Kidney (tissue), 13 donors: ENCODE measurements at regions not wholly inside any gene's neighbourhood (a gene's known extent, or its start where the extent isn't known, plus 50 kb on each side); places are given as distances from the start of the nearest gene placed in this dataset.
A peak's percentile ranks its signal among the peaks of the same experiment; 100 is the strongest.
"Not testable (repeated sequence)": the region's sequence is repeated elsewhere in the genome, so short reads cannot be mapped to it uniquely, and the experiment has no call there.

Experiments used
- DNase-seq, 5 donors: peaks; one replicate each; pipeline ENCODE4 v3.0.0-alpha.2; 2013 to 2020
- FAIRE-seq: peaks from 2 replicates; lab custom pipeline; 2012; peaks lifted over from hg19 to GRCh38; lab: Jason Lieb, UNC
- H3K27ac ChIP-seq, 2 donors: one replicate each; pipeline ENCODE4 v1.7.0; 2013; ENCODE audit warnings: low read depth in 2 of 2, low read length in 2 of 2, inconsistent platforms in 1 of 2
- H3K27me3 ChIP-seq: one replicate; pipeline ENCODE4 v1.7.1; 2013; ENCODE audit warnings: low read length, inconsistent platforms; ENCODE audit not compliant: control insufficient read depth, insufficient read depth
- H3K36me3 ChIP-seq, 3 donors: one replicate each; pipeline versions ENCODE4 v1.7.0 to v1.7.1; 2013; ENCODE audit warnings: low read length in 3 of 3, control low read depth in 1 of 3, inconsistent platforms in 1 of 3; ENCODE audit not compliant: insufficient read depth in 3 of 3, control insufficient read depth in 2 of 3
- H3K4me1 ChIP-seq, 3 donors: one replicate each; pipeline versions ENCODE4 v1.7.0 to v1.7.1; 2013; ENCODE audit warnings: low read length in 3 of 3, inconsistent platforms in 1 of 3, low read depth in 1 of 3; ENCODE audit not compliant: control insufficient read depth in 2 of 3, insufficient read depth in 2 of 3
- H3K4me3 ChIP-seq, 3 donors: one replicate each; pipeline versions ENCODE4 v1.7.0 to v1.8.1; 2013; ENCODE audit warnings: low read length in 3 of 3, control low read depth in 1 of 3, inconsistent platforms in 1 of 3
- H3K9ac ChIP-seq, 3 donors: one replicate each; pipeline versions ENCODE4 v1.7.0 to v1.7.1; 2013; ENCODE audit warnings: low read length in 3 of 3, control low read depth in 1 of 3, inconsistent platforms in 1 of 3
- H3K9me3 ChIP-seq, 3 donors: one replicate each; pipeline versions ENCODE4 v1.7.0 to v1.7.1; 2013; ENCODE audit warnings: low read length in 3 of 3, control low read depth in 1 of 3, inconsistent platforms in 1 of 3; ENCODE audit not compliant: control insufficient read depth in 2 of 3, insufficient read depth in 1 of 3
- CTCF ChIP-seq: IDR thresholded peaks from 3 replicates; pipeline ENCODE4 v1.5.1; 2012; ENCODE audit warnings: mild to moderate bottlenecking, moderate library complexity, borderline replicate concordance; ENCODE audit not compliant: insufficient read depth; ENCODE audit errors: extremely low read depth
- intact Hi-C: fragments of 100-400 bp; cut with DNase I; formaldehyde crosslinking; loops from one replicate; pipeline ENCODE4 v1.11.1; 2022
- donor health status: control.
- donor health status: control.
- donor health status: control.
- donor health status: control.
- donor health status: control.
- donor health status: DM: yes; HTN: yes; CAD: no.
- donor health status: Normal renal cell carcinoma (clear cell type).

GRCh38 chr6:168240160-168240559 is 79.4 kb downstream of the DACT2 start:
- TF ChIP-seq CTCF = no peak
- H3K9me3 ChIP-seq = no peaks in the 10 kb centered on the region
- H3K36me3 ChIP-seq = no peaks in the 10 kb centered on the region
- H3K27me3 ChIP-seq = no peaks in the 10 kb centered on the region
- H3K4me3 ChIP-seq = no peak overlapping the region
- H3K4me1 ChIP-seq = peaks cover 0 to 6% (median 4%) of the 10 kb centered on the region in 3 donors
- H3K9ac ChIP-seq = no peak overlapping the region
- FAIRE-seq (no peak), DNase-seq (no peak)
- H3K27ac ChIP-seq = no peak overlapping the region
- intact Hi-C loops = no loop called here

GRCh38 chr6:168239044-168239773 is 80.4 kb downstream of the DACT2 start:
- Histone ChIP-seq H3K4me3 (no peak overlapping the region), H3K36me3 (no peaks in the 10 kb centered on the region), H3K27me3 (no peaks in the 10 kb centered on the region), H3K9ac (no peak overlapping the region), H3K4me1 (peaks cover 0 to 4% (median 4%) of the 10 kb centered on the region in 3 donors), H3K27ac (peak overlapping the region in 1 of 2 donors; percentile 32), H3K9me3 (no peaks in the 10 kb centered on the region)
- no peak for FAIRE-seq
- peak in 1 of 5 donors; percentile 49 for DNase-seq
- no peak for TF ChIP-seq CTCF
- intact Hi-C loops = no loop called here

GRCh38 chr6:168238159-168238909 is 81.2 kb downstream of the DACT2 start:
- Histone ChIP-seq H3K9me3 (no peaks in the 10 kb centered on the region), H3K9ac (no peak overlapping the region), H3K27me3 (no peaks in the 10 kb centered on the region), H3K4me3 (no peak overlapping the region), H3K4me1 (peaks cover 0 to 4% (median 4%) of the 10 kb centered on the region in 3 donors), H3K36me3 (no peaks in the 10 kb centered on the region), H3K27ac (peak overlapping the region in 1 of 2 donors; percentile 9)
- TF ChIP-seq CTCF = no peak
- FAIRE-seq (no peak), DNase-seq (no peak)
- intact Hi-C loops = no loop called here

- H3K4me1 ChIP-seq, H3K36me3 ChIP-seq, H3K4me3 ChIP-seq, DNase-seq, H3K27me3 ChIP-seq, H3K9ac ChIP-seq, H3K9me3 ChIP-seq, H3K27ac ChIP-seq, FAIRE-seq, intact Hi-C loops: not testable (repeated sequence)
Observed at GRCh38 chr6:168233875-168234213, 85.7 kb downstream of the DACT2 start.
